ENCODE measurements at regions not wholly inside any gene's neighbourhood (a gene's known extent, or its start where the extent isn't known, plus 50 kb on each side); places are given as distances from the start of the nearest gene placed in this dataset.

DNA sequence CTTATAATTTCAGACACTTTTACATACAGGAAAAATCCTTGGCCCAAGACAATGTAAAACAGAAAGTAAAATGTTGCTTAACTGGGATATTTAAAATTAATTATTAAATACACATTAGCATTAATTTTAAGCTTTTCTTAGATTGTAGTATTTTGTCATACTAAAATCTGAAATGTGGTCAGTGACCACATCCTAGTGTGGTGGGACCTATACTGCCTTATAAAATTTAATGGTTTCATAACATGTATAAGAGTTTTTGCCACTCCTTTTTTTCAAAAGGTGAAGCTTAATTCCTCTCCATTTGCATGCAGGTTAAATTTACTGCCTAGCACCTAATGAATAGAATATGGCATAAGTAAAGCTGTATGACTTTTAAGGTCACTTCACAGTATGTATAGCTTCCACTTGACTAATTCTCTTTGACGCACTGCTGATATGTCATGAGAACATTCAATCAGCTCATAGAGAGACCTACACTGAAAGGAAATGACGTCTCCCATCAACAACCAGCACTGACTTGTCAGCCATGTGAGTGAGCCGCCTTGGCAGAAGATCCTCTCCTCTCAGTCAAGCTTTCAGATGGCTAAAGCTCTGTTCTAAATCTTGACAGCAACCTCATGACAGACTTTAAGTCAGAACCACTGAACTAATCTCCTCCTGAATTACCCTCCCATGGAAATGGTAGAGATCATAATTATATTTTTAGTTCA lies 847.8 kb downstream of the SI start:
- no peak for DNase-seq

GRCh38 chr3:164224126-164224525 lies 854.2 kb downstream of the SI start:
- DNase-seq, result no peak

DNA sequence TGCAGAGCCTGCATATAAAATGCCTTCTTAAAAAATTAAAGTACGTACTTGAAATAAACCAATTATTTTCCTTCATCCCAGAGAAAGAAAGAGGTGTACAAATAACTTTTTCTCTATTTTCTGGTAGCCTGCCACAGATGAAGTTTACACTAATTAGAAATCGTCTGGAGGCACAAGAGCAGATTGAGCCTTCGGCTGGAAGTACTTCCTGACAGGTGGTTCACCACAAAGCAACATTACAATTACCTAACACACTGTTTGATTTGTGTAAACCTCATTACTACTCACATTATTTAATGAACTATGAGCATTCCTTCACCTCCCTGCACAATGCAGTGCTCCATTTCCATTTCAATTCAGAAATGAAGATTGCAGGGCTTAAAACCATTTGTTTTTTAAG lies 856.1 kb downstream of the SI start:
- DNase-seq, result no peak

DNA sequence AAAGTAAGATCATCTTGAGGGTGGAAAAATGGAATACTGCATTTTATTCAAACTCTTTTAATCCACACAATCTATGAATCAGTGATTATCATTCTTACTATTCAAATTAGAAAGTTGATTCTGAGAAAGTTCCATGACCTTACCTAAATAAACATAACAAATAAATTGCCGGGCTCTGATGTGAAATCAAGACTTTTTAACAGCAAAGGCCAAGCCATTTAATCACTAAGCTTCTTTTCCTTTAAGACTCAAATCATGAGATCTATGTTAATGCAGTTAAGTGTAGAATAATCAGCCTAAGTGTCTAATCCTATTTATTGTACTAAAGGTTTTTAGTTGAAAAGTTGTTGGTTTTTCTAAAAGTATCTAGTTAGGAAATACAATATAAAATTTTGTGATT lies 857.0 kb downstream of the SI start:
- DNase-seq, result no peak

- DNase-seq, result no peak
Measured at GRCh38 chr3:164209363-164209762, 868.9 kb downstream of the SI start.

DNA sequence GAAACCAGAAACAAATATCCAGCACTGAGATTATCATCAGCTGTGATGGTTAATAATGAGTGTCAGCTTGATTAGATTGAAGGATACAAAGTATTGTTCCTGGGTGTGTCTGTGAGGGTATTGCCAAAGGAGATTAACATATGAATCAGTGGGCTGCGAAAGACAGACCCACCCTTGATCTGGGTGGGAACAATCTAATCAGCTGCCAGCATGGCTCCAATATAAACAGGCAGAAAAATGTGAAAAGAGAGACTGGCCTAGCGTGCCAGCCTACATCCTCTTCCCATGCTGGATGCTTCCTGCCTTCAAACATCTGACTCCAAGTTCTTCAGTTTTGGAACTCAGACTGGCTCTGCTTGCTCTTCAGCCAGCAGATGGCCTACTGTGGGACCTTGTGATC lies 869.5 kb downstream of the SI start:
- no peak for DNase-seq

GRCh38 chr3:164208048-164208447 lies 870.2 kb downstream of the SI start:
- no peak for DNase-seq

DNA sequence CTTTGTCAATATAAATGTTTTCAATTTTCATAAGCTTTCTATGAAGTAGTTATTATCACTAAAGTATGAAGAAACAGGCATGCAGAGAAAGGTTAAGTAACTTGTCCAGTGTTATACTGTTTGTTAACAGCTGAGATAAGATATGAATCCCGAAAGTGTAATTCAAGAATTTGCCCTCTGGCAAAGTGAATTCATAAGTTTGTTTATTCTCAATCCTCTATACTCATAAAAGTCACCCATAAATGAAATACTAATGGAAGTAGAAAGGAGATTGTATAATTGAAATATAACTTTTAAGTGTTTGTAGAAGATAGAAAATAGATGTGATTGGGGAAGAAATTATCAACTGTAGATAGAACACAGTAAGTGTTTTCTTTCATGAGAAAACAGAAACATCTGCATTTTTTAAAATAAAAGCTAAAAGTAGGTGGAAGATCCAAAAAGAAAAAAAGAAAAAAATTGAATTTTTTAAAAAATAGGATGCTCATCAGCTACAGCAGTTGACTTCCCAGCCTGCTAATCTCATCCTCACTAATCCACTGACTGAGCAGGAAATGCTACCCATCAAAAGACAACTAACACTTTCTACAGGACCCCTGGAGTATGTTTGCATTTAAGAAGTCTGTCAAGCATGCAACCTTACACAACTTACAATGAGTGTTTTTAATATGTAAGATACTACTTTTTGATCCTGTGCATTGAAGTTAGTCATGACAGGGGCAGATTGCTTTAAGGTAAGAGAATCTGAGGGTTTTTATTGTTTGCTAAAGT lies 878.1 kb downstream of the SI start:
- no peak for DNase-seq

GRCh38 chr3:164196477-164196876 lies 881.8 kb downstream of the SI start:
- no peak for DNase-seq

DNA sequence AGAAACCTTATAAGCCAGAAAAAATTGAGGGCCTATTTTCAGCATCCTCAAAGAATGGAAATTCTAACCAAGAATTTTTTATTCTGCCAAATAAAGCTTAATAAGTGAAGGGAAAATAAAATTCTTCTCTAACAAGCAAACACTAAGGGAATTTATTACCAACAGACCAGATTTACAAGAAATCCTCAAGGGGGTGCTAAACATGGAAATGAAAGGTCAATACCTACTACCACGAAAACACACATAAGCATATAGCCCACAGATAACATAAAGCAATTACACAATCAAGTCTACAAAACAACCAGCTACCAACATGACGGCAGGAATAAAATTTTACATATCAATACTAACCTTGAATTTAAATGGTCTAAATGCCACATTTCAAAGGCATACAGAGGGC lies 883.5 kb downstream of the SI start:
- no peak for DNase-seq

DNA sequence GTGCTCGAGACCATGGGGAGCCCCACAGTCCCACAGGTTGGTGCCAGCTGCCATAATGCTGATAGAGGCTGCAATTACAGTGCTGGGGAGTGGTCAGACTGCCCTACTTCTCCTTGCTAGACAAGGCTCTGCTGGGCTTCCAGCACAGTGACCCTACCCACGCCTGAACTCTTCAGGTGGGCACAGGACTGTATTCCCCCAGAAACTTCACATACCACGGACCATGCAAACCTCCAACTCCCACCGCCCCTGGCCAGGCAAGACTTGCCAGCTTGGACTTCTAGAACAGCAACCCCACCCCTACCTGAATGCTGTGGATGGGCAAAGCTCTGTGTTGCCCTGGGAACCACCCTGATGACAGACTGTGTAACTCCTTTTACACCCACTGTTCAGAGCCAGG lies 885.3 kb downstream of the SI start:
- DNase-seq, result no peak

GRCh38 chr3:164190566-164190965 lies 887.7 kb downstream of the SI start:
- DNase-seq, result no peak

- no peak for DNase-seq
Measured at GRCh38 chr3:164186095-164186494, 892.2 kb downstream of the SI start.

- no peak for DNase-seq
Measured at GRCh38 chr3:164179110-164179774, 899.1 kb downstream of the SI start.

GRCh38 chr3:164174059-164174458 lies 904.2 kb downstream of the SI start:
- DNase-seq, result no peak

GRCh38 chr3:164155400-164155799 lies 922.9 kb downstream of the SI start:
- DNase-seq, result no peak

DNA sequence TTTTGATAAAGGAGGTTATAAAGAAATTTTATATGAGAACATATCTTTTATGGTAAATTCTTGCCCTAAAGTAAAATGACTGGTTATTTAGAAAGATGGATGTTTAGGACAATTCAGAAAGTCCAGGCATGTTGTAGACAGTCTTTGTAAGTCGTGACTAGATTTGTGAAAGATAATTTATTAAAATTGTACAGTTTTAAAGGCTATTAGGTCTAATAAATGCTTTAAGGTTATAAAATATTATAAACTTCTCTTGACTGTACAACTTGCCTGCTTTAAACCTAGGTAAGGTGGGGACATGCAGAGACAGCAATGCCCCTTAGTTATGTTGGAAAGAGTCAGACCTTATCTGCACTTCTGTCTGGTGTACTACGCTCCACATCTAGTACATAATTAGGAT lies 933.5 kb downstream of the SI start:
- no peak for DNase-seq

DNA sequence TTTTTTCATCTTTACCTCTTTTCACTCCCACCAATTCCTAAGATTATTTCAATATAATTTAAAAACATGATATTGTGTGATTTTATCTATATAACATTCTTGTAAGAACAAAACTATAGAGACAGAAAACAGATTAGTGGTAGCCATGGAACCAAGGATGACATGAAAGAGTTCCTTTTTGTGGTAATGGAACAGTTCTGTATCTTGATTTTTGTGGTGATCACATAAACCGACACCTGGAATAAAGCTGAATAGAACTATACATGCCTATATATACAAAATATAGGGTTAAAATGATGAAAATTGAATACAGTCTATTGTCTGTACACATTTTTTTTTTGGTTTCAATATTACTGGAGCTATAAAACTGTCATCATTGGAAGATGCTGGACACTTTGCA lies 945.4 kb downstream of the SI start:
- DNase-seq, result no peak

DNA sequence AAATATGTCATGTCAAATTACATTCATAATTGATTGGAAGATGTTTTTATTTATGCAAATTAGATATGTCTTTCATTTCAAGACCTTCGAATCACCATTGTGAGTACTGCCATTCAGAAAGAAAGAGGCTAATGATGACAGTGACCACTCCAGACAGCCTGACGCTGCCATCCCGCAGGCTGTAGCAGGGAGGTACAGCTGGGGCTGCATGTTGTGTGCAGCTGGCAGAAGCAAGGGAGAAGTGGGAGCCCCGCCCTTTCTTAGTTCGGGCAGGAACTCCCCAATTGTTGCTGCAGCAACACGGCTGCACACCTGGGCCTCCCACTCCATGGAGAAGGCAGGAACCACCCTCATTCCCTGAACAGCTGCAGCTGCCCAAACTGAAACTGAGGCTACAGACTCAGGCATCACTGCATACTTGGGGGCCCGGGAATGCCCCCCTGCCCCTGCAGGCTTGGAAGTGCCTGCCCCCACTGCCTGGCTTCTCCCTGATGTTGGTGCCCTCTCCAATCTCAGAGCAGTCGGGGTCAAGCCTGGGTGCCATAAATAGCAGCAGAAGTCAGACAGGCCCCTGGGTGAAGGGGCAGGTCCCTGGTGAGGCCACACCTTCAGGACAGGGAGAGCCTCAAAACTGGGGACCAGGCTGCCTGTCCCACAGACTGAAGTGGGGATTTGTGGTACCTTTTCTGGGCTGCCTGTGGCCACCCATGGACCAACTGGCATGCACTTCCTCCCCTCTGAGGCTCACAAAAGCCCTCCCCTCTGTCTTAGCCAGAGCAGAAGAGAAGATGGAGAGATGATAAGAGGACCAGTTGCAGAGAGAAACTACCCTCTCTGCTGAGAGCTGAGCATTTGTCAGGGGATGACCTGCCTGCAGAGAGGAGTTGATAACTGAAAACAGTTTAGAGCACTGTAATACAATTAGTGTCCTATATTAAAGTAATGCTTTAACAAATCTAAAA lies 964.6 kb downstream of the SI start:
- no peak for DNase-seq

- no peak for DNase-seq
Measured at GRCh38 chr3:164096352-164096751, 981.9 kb downstream of the SI start.

DNA sequence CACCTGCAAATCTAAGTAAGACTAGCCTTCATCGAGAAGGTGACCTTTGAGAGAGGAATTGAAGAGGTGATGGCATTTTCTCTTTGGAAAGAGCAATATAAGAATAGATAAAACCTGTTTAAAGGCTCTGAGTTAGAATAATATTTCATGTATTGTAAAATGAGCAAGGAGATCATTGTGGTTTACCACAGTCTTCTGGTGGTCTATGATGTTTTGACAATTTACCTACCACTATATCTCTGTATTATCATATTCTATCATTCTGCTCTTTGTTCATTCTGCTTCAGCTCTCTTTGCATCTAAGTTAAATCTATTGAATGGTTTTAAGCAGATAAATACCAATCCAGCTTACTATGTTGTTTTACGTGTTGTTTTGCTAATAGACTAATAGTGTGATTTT lies 982.3 kb downstream of the SI start:
- no peak for DNase-seq

GRCh38 chr3:164095279-164095678 lies 983.0 kb downstream of the SI start:
- DNase-seq, result no peak

- no peak for DNase-seq
Measured at GRCh38 chr3:164094546-164094945, 983.8 kb downstream of the SI start.

All from activated CD4-positive, alpha-beta T cell treated with anti-CD3 and anti-CD28 coated beads, Interleukin-10, Interleukin-2, amounts not matched to agents 100 ng/mL and 50 ng/mL, durations not matched to agents 16 hours and 8 hours (primary cell).